SU-DHL-6 (cell line): ENCODE measurements at regions not wholly inside any gene's neighbourhood (a gene's known extent, or its start where the extent isn't known, plus 50 kb on each side); places are given as distances from the start of the nearest gene placed in this dataset.

Experiments used
- H2AFZ ChIP-seq: fragments of 200-600 bp; sonication (generic); 2 replicates; pipeline ENCODE4 v1.6.1; 2014; ENCODE audit warnings: low read depth, mild to moderate bottlenecking, moderate library complexity, mixed read lengths, antibody characterized with exemption, low read length; ENCODE audit not compliant: severe bottlenecking
- H3F3A ChIP-seq: fragments of 200-600 bp; shearing (Covaris generic); 2 replicates; pipeline ENCODE4 v1.6.0; 2016; ENCODE audit warnings: antibody characterized with exemption, mild to moderate bottlenecking; ENCODE audit not compliant: insufficient read depth
- H3K27ac ChIP-seq: fragments of 200-600 bp; sonication (generic); 2 replicates; pipeline ENCODE4 v1.5.1; 2016; ENCODE audit warnings: low read depth, mild to moderate bottlenecking, low read length, moderate library complexity, mixed read lengths
- H3K27me3 ChIP-seq: fragments of 200-600 bp; sonication (generic), shearing (Covaris generic); 2 replicates; pipeline ENCODE4 v1.6.0; 2014; ENCODE audit warnings: mild to moderate bottlenecking, low read length
- H3K36me3 ChIP-seq: fragments of 200-600 bp; sonication (generic); 2 replicates; pipeline ENCODE4 v1.6.1; 2014; ENCODE audit warnings: mild to moderate bottlenecking, low read length, mixed read lengths
- H3K4me2 ChIP-seq: fragments of 300-600, 200-600 bp; shearing (Covaris generic), sonication (generic); 2 replicates; pipeline ENCODE4 v1.6.0; 2014; ENCODE audit warnings: low read length, low read depth, mild to moderate bottlenecking; ENCODE audit not compliant: poor library complexity, severe bottlenecking
- H3K4me3 ChIP-seq: fragments of 200-600 bp; sonication (generic); 2 replicates; pipeline ENCODE4 v1.5.1; 2014; ENCODE audit warnings: antibody characterized with exemption, low read length, mild to moderate bottlenecking, mixed read lengths; ENCODE audit not compliant: insufficient read depth, poor library complexity, severe bottlenecking
- H3K79me2 ChIP-seq: fragments of 200-600 bp; sonication (generic); 2 replicates; pipeline ENCODE4 v1.6.1; 2014; ENCODE audit warnings: mild to moderate bottlenecking, low read length, moderate library complexity; ENCODE audit not compliant: insufficient read depth
- H3K9ac ChIP-seq: fragments of 200-600 bp; sonication (generic); 2 replicates; pipeline ENCODE4 v1.7.0; 2014; ENCODE audit warnings: mild to moderate bottlenecking, low read length
- H3K9me2 ChIP-seq: fragments of 200-600 bp; sonication (generic); replicated peaks from 2 replicates; pipeline ENCODE4 v1.6.1; 2014; ENCODE audit warnings: low read length; ENCODE audit not compliant: insufficient read depth
- H3K9me3 ChIP-seq: fragments of 200-600 bp; sonication (generic); 2 replicates; pipeline ENCODE4 v1.6.1; 2014; ENCODE audit warnings: low read length, mixed read lengths; ENCODE audit not compliant: insufficient read depth
- H4K20me1 ChIP-seq: fragments of 200-600 bp; sonication (generic); 2 replicates; pipeline ENCODE4 v1.6.1; 2014; ENCODE audit warnings: low read depth, mild to moderate bottlenecking, antibody characterized with exemption, low read length, moderate library complexity, mixed read lengths
- CTCF ChIP-seq: fragments of 200-600 bp; sonication (generic); IDR thresholded peaks from one replicate; pipeline ENCODE4 v1.5.1; 2017; ENCODE audit warnings: antibody characterized with exemption, mild to moderate bottlenecking, low read length, moderate library complexity; ENCODE audit not compliant: insufficient read depth, poor library complexity, severe bottlenecking
- EZH2phosphoT487 ChIP-seq: fragments of 200-600 bp; sonication (generic), shearing (Covaris generic); conservative IDR thresholded peaks from 2 replicates; pipeline ENCODE4 v1.6.1; 2018; ENCODE audit warnings: mild to moderate bottlenecking, antibody characterized with exemption, low read length, moderate library complexity, mixed read lengths

- TF ChIP-seq EZH2phosphoT487 (no peak), CTCF (no peak)
- H3K27me3 ChIP-seq, result no peaks in the 10 kb centered on the region
- H3K36me3 ChIP-seq, result no peaks in the 10 kb centered on the region
- no peaks in the 10 kb centered on the region for H3K9me3 ChIP-seq
- no peak overlapping the region for H3K9ac ChIP-seq
- H3K27ac ChIP-seq, result no peak overlapping the region
- H3K4me3 ChIP-seq, result no peak overlapping the region
- no peaks in the 10 kb centered on the region for H3K79me2 ChIP-seq
- no peaks in the 10 kb centered on the region for H3F3A ChIP-seq
- H4K20me1 ChIP-seq, result no peaks in the 10 kb centered on the region
- H3K4me2 ChIP-seq, result no peak overlapping the region
- no peak overlapping the region for H2AFZ ChIP-seq
- H3K9me2 ChIP-seq, result no peaks in the 10 kb centered on the region
Observed at GRCh38 chr16:86894029-86894567, 315.7 kb downstream of the FOXL1 start.

GRCh38 chr16:86894925-86895324 lies 316.6 kb downstream of the FOXL1 start:
- TF ChIP-seq EZH2phosphoT487 (no peak), CTCF (no peak)
- no peaks in the 10 kb centered on the region for H3K9me2 ChIP-seq
- no peak overlapping the region for H2AFZ ChIP-seq
- no peak overlapping the region for H3K9ac ChIP-seq
- no peaks in the 10 kb centered on the region for H3K27me3 ChIP-seq
- H3K4me2 ChIP-seq, result no peak overlapping the region
- no peaks in the 10 kb centered on the region for H3K79me2 ChIP-seq
- no peak overlapping the region for H3K27ac ChIP-seq
- no peak overlapping the region for H3K4me3 ChIP-seq
- H3K9me3 ChIP-seq, result no peaks in the 10 kb centered on the region
- H4K20me1 ChIP-seq, result no peaks in the 10 kb centered on the region
- H3F3A ChIP-seq, result no peaks in the 10 kb centered on the region
- no peaks in the 10 kb centered on the region for H3K36me3 ChIP-seq

GRCh38 chr16:86895606-86896005 lies 317.3 kb downstream of the FOXL1 start:
- Histone ChIP-seq H3K79me2 (no peaks in the 10 kb centered on the region), H3K36me3 (no peaks in the 10 kb centered on the region), H3K9me2 (no peaks in the 10 kb centered on the region), H3K4me3 (no peak overlapping the region), H4K20me1 (no peaks in the 10 kb centered on the region), H3K27me3 (no peaks in the 10 kb centered on the region), H2AFZ (no peak overlapping the region), H3K9ac (no peak overlapping the region), H3K27ac (no peak overlapping the region), H3K9me3 (no peaks in the 10 kb centered on the region), H3F3A (no peaks in the 10 kb centered on the region), H3K4me2 (no peak overlapping the region)
- TF ChIP-seq CTCF, result no peak
- no peak for TF ChIP-seq EZH2phosphoT487
